Prostate gland (tissue), 2 donors: ENCODE measurements at regions not wholly inside any gene's neighbourhood (a gene's known extent, or its start where the extent isn't known, plus 50 kb on each side); places are given as distances from the start of the nearest gene placed in this dataset.
"Not testable (repeated sequence)": the region's sequence is repeated elsewhere in the genome, so short reads cannot be mapped to it uniquely, and the experiment has no call there.

Experiments used
- DNase-seq: peaks from one replicate; pipeline ENCODE4 v3.0.0-alpha.2; 2019; ENCODE audit warnings: low spot score
- H3K27ac ChIP-seq, 2 donors: fragments of 200-600 bp; sonication (generic); 2 replicates each; pipeline ENCODE4 v1.5.1; 2017 to 2019
- H3K27me3 ChIP-seq: fragments of 200-600 bp; sonication (generic); replicated peaks from 2 replicates; pipeline ENCODE4 v1.5.1; 2019; ENCODE audit not compliant: insufficient read depth
- H3K36me3 ChIP-seq, 2 donors: fragments of 200-600 bp; sonication (generic); 1 replicate in 1 of 2; 2 replicates in 1 of 2; pipeline versions ENCODE4 v1.5.1 to v1.8.1; 2017 to 2019
- H3K4me1 ChIP-seq: fragments of 200-600 bp; sonication (generic); replicated peaks from 2 replicates; pipeline ENCODE4 v1.5.1; 2019
- H3K4me3 ChIP-seq, 2 donors: fragments of 200-600 bp; sonication (generic); 2 replicates each; pipeline ENCODE4 v1.5.1; 2017 to 2019
- H3K9me3 ChIP-seq: fragments of 200-600 bp; sonication (generic); 2 replicates; pipeline ENCODE4 v1.5.1; 2017
- CTCF ChIP-seq, 4 experiments: fragments of 200-600 bp in 2 of 4; fragments of 450-650 bp in 2 of 4; sonication (generic) in 2 of 4; IDR thresholded peaks; 1 replicate in 3 of 4; 2 replicates in 1 of 4; pipeline ENCODE4 v1.5.1; 2016 to 2019; ENCODE audit warnings: antibody characterized with exemption in 4 of 4, mild to moderate bottlenecking in 2 of 4, moderate library complexity in 2 of 4
- POLR2A ChIP-seq: fragments of 450-650 bp; IDR thresholded peaks from one replicate; pipeline ENCODE4 v1.6.1; 2016; ENCODE audit warnings: antibody characterized with exemption, mild to moderate bottlenecking
- POLR2AphosphoS5 ChIP-seq: sonication (generic); formaldehyde crosslinking; IDR thresholded peaks from one replicate; pipeline ENCODE4 v1.6.1; 2017; ENCODE audit warnings: antibody characterized with exemption
- WGBS: methylation state at CpG from one replicate; pipeline ENCODE4 v1.1.5; 2018; 5-methylcytosine and 5-hydroxymethylcytosine counted together
- intact Hi-C: fragments of 100-400 bp; cut with DNase I; formaldehyde crosslinking; loops from one replicate; pipeline ENCODE4 v1.14.2; 2022

DNA sequence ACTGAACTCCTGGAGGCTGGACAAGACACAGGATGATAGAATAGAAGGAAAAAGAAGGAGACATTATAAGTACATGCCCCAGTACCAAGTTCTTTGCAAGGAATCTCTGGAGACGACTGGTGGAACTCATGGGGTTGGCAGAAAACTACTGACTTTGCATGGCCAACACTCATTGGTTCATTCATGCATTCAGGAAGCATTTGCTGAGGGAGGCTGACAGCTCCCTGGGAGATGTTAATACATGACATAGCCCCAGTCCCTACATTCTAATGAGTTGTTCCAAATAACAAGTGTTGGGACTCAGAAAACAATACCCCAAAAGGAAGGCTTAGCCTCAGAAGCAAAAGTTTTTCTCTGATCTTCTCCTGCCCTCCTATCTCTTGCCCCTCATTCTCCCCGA is 172.8 kb upstream of the IRF2BP2 start:
- intact Hi-C loops = no loop called here
- TF ChIP-seq POLR2A (no peak), CTCF (IDR thresholded peaks at IDR 0.05) (no peak), POLR2AphosphoS5 (no peak)

GRCh38 chr1:234782105-234782751 is 172.2 kb upstream of the IRF2BP2 start:
- Histone ChIP-seq H3K27ac (no peak overlapping the region), H3K4me3 (no peak overlapping the region), H3K27me3 (no peaks in the 10 kb centered on the region), H3K9me3 (no peaks in the 10 kb centered on the region), H3K36me3 (no peaks in the 10 kb centered on the region), H3K4me1 (no peaks in the 10 kb centered on the region)
- TF ChIP-seq POLR2A (no peak), POLR2AphosphoS5 (no peak), CTCF (IDR thresholded peaks at IDR 0.05) (no peak)
- DNase-seq = no peak
- intact Hi-C loops = no loop called here
- WGBS = 92% methylated on average over 7 of the region's 7 CpGs

More for the DNA sequence above, 172.8 kb upstream of the IRF2BP2 start:
- no peaks in the 10 kb centered on the region for H3K4me1 ChIP-seq
- no peak overlapping the region for H3K27ac ChIP-seq
- no peaks in the 10 kb centered on the region for H3K36me3 ChIP-seq
- H3K4me3 ChIP-seq = no peak overlapping the region
- no peak for DNase-seq
- no peaks in the 10 kb centered on the region for H3K9me3 ChIP-seq
- 72% methylated on average over 2 of the region's 2 CpGs for WGBS
- no peaks in the 10 kb centered on the region for H3K27me3 ChIP-seq

DNA sequence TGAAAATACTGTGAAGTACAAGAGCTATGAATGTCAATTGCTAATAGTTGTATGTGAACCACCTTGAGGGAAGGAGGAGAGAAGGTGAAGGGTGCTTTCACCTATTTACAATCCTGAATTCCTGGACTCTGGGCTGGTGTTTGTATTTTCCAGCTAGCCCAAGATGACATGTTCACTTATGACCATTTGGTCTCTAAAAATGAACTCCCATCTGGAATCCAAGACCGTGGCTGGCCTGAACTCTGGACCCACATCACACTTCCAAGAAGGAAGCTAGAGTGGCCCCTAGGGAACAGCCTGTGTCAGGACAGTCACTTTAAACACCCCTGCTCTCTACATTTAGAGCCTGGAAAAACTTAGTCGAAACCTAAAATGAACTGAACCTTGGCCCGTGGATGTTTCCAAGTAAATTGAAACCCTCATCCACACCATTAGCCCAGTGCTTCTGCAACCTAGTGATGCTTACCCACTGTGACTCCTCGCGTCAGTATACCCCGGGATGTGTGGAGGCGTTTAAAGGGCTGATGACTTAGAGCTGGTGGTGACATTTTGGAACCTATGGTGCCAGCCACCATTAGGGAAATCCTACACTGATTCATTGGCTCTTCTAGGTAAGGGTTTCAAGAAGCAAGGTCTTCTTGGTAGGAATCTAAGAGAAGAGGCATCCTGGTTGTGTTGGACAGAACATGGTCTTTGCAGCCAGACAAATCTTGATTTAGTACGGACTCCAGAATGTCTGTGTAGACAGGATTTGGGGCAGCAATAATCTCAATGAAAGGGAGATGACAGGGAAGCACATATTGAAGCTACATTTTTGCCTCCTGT is 171.5 kb upstream of the IRF2BP2 start:
- intact Hi-C loops = no loop called here
- H3K27ac ChIP-seq = no peak overlapping the region
- no peak overlapping the region for H3K4me3 ChIP-seq
- no peak for DNase-seq
- 89% methylated on average over 8 of the region's 8 CpGs for WGBS
- H3K27me3 ChIP-seq = no peaks in the 10 kb centered on the region
- H3K36me3 ChIP-seq = no peaks in the 10 kb centered on the region
- no peaks in the 10 kb centered on the region for H3K9me3 ChIP-seq
- TF ChIP-seq POLR2AphosphoS5 (no peak), CTCF (IDR thresholded peaks at IDR 0.05) (no peak), POLR2A (no peak)
- H3K4me1 ChIP-seq = no peaks in the 10 kb centered on the region

- DNase-seq = no peak
- Histone ChIP-seq H3K27ac (no peak overlapping the region), H3K27me3 (no peaks in the 10 kb centered on the region), H3K36me3 (no peaks in the 10 kb centered on the region), H3K4me3 (no peak overlapping the region), H3K9me3 (no peaks in the 10 kb centered on the region), H3K4me1 (no peaks in the 10 kb centered on the region)
- intact Hi-C loops = no loop called here
- no peak for TF ChIP-seq POLR2A
- WGBS = 84% methylated on average over 13 of the region's 13 CpGs
Measured at GRCh38 chr1:234780531-234781162, 170.7 kb upstream of the IRF2BP2 start.

DNA sequence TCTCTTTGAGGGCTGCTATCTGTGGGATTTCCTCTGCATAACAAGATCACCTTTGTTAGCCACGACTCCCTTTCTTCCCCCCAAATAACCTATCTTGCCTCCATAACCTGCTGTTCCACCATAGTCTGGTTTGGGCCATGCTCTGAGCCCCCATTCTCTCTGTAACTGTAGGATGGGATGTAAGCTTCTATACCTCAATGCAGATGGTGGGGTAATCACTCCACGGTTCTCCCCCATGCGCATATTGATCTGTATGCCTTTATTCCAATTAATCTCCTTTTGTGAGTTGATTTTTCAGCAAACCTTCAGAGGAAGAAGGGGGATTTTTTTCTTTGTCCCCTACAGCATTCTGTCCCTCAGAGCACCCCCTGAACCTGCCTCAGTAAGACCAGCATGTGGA is 170.1 kb upstream of the IRF2BP2 start:
- no peaks in the 10 kb centered on the region for H3K36me3 ChIP-seq
- no peak for TF ChIP-seq POLR2A
- TF ChIP-seq CTCF (IDR thresholded peaks at IDR 0.05) = no peak
- TF ChIP-seq POLR2AphosphoS5 = no peak
- H3K4me1 ChIP-seq = no peaks in the 10 kb centered on the region
- no peaks in the 10 kb centered on the region for H3K9me3 ChIP-seq
- H3K27me3 ChIP-seq = no peaks in the 10 kb centered on the region
- H3K27ac ChIP-seq = no peak overlapping the region
- WGBS = 85% methylated on average over 3 of the region's 3 CpGs
- intact Hi-C loops = no loop called here
- H3K4me3 ChIP-seq = no peak overlapping the region
- no peak for DNase-seq

DNA sequence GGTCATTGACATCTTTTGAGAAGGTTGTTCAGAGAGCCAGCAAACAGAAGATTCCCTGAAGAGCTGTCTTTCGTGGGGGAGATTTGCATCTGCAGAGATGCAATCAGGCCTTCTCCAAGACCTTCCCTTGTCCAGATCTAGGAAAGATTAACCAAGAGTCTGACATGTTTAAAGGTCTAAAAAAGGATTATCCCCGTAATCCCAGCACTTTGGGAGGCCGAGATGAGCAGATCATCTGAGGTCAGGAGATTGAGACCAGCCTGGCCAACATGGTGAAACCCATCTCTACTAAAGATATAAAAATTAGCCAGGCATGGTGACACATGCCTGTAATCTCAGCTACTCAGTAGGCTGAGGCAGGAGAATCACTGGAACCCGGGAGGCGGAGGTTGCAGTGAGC is 169.6 kb upstream of the IRF2BP2 start:
- H3K4me3 ChIP-seq, H3K27me3 ChIP-seq, H3K9me3 ChIP-seq, H3K27ac ChIP-seq, H3K36me3 ChIP-seq, H3K4me1 ChIP-seq, intact Hi-C loops, DNase-seq: not testable (repeated sequence)
- 88% methylated on average over 5 of the region's 5 CpGs for WGBS
